GM03348 (cell line): ENCODE measurements at regions not wholly inside any gene's neighbourhood (a gene's known extent, or its start where the extent isn't known, plus 50 kb on each side); places are given as distances from the start of the nearest gene placed in this dataset.

Experiments used
- DNase-seq: peaks from one replicate; pipeline ENCODE4 v3.0.0; 2012; ENCODE audit warnings: low spot score

DNA sequence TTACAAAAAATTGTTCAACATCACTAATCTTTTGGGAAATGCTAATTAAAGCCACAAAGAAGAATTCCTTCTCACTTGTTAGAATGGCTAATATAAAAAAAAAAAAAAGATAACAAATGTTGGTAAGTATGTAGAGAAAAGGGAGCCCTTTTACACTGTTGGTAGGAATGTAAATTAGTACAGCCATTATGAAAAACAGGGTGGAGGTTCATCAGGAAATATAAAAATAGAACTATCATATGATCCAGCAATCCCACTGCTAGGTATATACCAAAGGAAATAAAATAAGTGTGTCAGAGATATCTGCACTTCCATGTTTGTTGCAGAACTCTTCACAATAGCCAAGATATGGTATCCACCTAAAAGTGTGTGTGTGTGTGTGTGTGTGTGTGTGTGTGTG, 83.5 kb upstream of the RGMB start:
- DNase-seq: no peak

DNA sequence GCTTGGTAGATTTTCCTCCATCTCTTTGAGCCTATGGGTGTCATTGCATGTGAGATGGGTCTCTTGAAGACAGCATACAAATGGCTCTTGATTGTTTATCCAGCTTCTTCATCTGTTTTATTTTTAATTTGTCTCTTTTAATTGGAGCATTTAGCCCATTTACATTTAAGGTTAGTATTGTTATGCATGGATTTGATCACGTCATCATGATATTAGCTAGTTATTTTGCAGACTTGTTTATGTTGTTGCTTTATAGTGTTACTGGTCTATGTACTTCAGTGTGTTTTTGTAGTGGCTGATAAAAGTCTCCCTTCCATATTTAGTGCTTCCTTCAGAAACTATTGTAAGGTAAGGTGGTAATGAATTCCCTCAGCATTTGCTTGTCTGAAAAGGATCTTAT, 78.6 kb upstream of the RGMB start:
- DNase-seq: no peak

DNA sequence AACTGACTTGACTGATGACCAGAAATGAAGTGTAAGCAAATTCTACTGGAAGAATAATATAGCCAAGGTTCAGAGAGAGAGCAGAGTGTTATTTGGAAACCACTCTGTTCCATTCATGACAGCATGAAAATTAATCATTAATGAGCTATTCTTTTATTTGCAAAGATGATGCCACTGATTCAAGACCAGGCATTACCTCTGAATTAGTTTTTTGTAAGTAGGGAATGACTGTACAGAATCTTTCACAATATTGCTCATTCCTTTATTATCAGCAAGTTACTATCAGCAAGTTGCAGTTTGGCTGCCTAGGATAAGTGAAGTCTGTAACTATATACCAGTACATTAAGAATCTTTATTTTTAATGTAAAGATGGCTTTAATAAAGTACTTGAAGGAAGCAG, 75.1 kb upstream of the RGMB start:
- DNase-seq: no peak

DNA sequence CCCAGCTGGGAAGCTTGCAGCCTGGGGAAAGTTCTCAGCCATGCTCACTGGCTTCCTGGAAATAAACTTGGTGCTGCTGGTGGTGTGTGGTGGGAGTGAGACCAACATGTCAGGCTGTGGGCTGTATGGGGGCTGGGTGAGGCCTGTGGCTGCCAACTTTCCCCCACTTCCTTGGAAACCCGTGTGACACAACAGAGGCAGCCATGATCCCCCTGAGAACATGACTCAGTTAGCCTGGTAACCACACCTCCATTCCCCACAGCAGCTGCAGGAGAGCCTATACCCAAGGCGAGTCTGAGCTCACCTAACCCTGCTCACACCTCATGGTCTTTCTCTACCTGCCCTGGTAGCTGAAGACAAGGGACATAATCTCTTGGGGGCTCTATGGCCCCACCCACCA, 72.7 kb upstream of the RGMB start:
- DNase-seq: no peak

DNA sequence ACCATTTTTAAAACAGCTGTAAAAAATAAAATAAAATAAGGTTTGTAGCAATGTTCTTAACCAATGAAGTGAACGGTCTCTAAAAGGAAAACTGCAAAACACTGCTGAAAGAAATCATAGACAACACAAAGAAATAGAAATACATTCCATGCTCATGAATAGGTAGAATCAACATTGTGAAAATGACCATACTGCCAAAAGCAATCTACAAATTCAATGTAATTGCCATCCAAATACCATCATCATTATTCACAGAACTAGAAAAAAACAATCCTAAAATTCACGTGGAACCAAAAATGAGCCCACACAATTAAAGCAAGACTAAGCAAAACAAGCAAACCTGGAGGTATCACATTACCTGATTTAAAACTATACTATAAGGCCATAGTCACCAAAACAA, 67.6 kb upstream of the RGMB start:
- no peak for DNase-seq

DNA sequence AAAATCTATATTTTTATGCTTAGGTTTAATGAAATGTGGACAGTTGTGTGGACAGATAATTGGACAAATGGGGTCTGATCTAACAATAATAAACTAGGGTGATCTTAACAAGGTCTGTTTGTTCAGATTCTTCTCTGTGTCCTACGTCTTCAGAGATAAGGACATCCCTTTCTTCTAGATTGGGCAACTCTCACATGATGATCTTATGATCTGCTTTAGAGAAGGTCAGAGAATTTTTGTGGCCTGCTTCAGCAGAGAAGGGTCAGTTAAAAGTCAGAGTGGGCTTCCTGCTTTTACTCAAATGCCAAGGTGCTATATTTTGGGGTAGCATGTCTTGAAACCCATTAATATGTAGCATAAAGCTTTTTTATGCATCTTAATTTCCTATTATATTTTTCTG, 63.8 kb upstream of the RGMB start:
- DNase-seq: no peak

DNA sequence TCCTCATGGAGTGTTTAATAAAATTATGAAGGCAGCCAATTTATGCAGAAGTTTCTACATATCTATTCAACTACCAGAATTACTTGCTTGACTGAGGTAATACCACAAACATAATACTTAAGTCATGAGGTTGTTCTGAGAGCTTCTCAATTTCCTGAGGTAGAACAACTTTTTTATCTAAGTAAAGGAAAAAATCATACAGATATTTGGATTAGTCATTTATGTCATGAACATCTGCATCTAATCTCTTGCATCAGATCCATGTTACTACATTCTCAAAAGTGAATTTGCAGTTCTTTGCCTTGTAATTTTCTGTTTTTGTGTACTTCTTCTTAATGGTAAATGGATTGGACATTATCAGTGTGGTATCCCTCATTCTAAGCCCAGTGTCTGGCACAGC, 60.4 kb upstream of the RGMB start:
- DNase-seq: peak; percentile 44

DNA sequence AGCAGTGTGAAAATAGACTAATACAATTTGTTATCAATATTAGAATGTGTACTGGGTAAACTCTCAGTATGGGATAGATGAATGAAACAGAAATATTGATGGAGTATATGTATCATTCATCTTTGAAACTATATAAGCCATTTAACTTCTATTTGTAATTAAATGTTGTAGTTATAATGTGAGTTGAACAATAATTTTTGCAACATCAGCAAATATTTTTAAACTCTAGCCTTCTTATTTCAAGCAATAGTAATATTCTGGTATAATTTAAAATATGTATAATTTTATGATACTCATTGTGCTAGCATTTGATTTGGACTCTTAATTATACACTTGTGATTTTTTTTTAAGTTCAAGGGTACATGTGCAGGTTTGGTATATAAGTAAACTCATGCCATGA, 59.6 kb upstream of the RGMB start:
- no peak for DNase-seq

DNA sequence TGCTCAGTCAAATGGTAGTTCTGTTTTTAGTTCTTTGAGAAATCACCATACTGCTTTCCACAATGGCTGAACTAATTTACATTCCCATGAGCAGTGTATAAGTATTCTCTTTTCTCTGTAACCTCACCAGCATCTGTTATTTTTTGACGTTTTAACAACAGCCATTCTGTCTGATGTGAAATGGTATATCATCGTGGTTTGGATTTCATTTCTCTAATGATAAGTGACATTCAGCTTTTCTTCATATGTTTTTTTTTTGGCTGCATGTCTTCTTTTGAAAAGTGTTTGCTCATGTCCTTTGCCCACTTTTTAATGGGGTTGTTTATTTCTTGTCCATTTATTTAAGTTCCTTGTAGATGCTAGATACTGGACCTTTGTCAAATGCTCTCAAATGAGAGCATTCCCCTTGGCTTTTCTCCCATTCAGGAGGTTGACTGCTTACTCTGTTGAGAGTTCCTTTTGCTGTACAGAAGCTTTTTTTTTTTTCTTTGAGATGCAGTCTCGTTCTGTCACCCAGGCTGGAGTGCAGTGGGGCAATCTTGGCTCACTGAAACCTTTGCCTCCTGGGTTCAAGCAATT, 58.7 kb upstream of the RGMB start:
- DNase-seq: no peak

DNA sequence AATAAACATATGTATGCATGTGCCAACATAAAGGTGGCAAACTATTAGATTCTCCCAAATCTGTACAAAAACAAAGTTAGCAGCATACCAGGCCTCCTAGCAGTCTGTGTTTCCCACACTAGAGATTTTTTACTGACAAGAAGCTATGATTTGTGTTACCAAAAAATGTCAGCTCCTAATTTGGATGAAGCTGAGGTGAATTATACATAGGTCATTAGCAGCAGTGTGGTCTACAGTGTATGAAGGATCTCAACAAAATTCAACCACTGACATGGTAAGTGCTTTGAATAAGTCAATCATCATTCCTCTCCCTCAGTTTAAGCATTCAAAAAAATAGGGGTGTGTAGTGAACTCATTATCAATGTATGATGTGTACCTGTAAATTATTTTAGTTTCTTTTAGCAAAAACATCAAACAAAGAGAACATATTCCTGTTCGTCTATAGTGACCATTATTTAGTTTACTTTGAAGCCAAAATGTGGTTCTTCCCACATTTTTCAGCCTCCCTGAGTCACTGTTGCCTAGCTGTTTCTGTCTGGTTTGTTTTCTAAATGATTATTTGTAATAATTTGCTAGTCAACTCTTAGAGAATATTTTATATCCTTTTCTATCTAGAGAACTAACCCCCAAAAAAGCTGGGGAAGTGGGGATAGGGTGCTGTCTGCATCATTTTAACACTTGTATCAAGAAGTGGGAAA, 52.1 kb upstream of the RGMB start:
- peak; percentile 29 for DNase-seq

DNA sequence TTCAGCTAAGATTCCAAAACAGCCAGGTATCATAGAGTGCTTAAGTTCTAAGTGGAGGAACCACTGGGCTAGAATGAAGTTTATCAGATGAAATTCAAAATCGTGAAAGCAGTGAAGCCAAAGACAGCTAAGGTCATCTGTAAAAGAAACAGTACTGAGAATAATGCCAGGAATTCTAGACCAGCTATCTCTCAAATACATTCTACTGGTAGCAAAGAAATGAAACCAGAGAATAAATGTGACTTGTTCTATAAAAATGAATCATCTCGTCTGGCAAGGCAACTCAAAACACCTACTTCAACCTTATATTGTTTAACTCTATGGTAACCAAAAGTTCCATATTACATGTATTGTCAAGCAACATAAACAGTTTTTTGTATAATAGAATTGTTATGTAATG, 51.3 kb upstream of the RGMB start:
- DNase-seq: no peak

DNA sequence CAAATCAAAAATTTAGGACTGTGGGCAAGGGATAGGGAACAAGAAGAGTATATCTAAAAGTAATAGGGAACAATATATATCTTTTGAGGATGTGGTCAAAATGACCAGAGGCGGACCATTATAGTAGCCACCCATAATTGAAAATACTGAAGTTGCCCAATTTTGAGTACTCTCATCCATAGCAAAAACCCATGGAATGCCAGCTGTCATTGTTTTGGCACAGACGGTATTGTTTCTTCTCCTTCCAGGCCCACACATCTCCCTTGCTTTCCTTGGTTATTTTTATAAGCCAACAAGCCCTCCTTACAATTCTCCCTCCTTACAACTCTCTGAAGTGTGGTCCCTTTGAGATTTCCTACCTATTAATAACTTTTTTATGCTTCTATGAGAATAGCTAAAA, 50.4 kb upstream of the RGMB start:
- no peak for DNase-seq
